ENCODE measurements at regions not wholly inside any gene's neighbourhood (a gene's known extent, or its start where the extent isn't known, plus 50 kb on each side); places are given as distances from the start of the nearest gene placed in this dataset.
"Not testable (repeated sequence)": the region's sequence is repeated elsewhere in the genome, so short reads cannot be mapped to it uniquely, and the experiment has no call there.

DNA sequence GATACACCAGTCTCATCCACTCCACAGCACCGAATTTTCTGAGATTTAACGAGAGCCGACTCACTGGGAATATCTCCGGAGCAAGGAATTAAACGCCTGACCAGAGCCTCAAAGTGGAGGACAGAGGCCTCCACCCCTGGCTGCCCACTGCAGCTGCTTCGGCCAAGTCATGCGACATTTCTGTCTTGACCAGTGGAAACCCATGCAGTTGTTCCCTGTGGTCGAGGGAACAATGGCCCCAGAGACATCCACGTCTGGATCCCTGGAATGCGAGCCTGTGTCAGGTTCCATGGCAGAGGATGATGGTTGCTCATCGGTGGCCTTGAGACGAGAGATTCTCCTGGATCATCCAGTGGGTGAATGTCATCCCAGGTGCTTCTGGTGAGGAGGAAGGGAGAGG, 65.7 kb upstream of the INSIG1 start:
- no peak for DNase-seq

- DNase-seq: no peak
Measured at GRCh38 chr7:155232911-155233310, 64.8 kb upstream of the INSIG1 start.

DNA sequence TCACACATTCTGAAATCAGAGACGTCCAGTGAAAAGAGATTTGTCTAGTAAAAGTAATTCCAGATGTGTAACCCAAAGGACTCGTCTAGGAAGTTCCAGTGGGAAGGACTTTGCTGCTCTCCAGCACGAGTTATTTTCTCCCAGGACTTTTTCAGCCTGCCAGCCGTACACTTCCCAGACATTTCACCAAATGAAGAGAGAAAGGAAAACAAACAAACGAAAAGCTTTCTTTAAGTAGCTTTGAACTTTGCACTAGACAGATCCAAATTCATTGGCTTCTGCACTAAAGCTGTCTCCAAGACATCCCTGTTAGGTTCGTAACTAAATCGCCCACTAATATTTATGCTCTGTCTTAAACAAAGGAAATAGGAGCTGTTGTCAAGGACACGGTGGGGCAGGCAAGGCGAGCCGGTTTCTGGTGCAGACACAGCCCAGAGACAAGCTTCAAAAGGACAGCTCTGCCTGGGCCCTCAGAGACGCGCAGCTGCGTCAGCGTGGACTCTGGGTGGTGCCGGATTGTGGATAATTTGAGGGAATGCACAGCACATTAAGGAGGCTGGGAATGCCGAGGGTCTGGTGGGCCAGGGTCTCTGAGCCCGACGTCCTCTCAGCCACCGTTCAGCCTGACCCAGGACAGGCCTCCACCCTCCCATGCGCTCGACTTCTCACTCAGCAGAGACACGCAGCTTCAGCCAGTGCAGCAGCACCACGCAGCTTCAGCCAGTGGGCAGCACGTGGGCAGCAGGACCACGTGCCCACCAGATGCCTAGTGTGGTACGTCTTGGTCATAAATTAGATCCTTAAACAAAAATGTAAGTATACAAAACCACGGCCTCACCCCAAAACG, 64.1 kb upstream of the INSIG1 start:
- no peak for DNase-seq

GRCh38 chr7:155234158-155234492, 63.6 kb upstream of the INSIG1 start:
- no peak for DNase-seq

DNA sequence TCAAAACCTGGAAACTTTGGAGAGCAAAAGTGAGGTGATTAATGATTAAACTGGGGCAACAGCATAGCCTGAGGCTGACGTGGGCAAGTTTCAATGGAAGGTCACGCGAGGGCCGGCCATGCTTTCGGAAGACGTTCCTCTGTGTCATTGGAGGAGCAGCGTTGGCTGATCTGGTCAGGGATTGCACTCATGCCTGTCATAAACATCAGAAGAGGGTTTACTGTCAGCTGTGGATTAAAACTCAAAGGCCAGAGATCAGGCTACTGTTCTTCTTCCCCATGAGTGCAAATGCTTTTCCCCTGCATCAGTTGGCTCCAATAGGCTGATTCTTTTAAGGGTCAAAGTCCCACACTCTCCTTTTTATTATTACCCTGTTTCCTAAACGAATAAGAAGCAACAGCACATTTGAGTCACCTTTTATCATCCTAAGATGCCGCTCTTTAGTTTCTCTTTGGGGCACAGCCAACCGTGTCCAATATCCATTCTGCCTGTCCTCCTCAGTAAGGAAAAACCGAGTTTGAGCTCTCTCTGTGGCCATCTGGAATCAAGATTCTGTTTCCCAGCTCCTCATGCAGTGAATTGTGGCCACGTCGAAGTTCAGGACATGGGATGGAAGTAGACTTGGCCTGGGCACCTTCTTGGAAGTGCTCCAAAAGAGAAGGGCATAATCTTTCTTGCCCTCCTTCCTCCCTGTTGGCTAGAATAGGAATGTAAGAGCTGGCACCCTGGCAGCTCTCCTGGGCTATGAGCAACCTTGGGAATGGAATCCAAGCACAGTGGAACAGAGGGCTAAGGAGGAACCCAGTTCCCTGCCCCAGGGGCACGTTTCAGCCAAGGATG, 62.5 kb upstream of the INSIG1 start:
- DNase-seq: no peak

- no peak for DNase-seq
Measured at GRCh38 chr7:155236386-155236785, 61.3 kb upstream of the INSIG1 start.

DNA sequence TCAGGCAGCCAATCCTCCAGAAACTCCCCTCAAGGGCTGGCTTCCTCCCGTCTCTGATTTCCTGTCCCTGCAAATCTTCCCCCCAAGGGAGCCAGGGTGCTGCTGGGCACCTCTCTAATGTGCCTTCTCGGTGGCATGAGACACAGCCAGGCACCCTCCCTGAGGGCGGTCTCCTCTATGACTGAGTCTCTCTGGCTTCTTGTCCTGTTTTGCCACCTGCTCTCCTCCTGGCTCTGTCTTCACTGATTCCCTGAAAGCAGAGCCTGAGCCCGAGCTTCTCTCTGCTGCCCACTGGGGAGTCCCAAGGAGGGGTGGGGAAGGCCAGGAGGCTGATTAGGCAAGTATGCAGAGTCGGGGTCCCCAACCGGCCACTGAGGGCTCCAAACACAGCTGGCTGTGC, 60.4 kb upstream of the INSIG1 start:
- no peak for DNase-seq

- no peak for DNase-seq
Measured at GRCh38 chr7:155237730-155238129, 59.9 kb upstream of the INSIG1 start.

- DNase-seq: not testable (repeated sequence)
Measured at GRCh38 chr7:155239431-155240087, 58.1 kb upstream of the INSIG1 start.

- DNase-seq: no peak
Measured at GRCh38 chr7:155244675-155245074, 53.0 kb upstream of the INSIG1 start.

DNA sequence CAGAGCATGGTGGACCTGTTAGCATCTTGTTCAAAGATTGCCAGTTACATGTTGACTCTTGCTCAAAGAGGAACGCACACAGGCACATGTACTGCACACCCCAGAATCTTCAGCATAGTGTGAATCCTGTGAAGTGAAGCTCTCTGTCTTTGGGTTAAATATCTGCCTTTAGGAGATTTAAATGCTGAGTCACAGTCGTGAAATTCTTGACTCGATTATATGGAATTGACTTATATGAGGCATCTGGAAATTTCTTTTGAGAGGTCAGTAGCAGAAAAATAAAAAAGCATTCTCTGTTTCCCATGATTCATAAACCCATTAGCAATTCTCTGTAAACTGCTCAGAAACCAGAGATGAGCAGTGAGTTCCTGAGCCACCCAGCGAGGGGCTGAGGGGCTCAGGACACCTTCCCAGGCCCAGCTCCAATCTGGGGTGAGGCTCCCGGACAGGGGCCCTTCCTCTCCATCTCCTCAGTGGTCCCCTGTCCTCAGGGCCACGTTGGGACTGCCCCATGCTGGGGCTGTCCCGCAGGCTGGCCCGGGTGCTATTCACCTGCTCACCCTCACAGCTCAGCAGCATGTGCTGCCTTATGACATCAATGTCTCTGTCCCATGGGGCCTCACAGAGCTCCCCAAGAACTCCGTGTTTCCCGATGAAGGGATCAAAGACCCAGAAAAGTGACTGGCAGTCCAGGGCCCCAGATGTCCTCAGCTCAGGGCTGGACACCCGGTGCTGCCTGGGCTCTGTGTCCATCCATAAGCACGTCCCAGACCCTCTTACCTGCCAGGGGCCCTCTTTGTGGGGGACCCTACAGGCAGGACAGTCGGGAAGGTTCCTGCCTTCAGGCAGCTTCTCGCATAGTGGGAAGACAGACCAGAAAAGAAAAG, 50.0 kb upstream of the INSIG1 start:
- no peak for DNase-seq
